HG03196 (cell line): ENCODE measurements at regions not wholly inside any gene's neighbourhood (a gene's known extent, or its start where the extent isn't known, plus 50 kb on each side); places are given as distances from the start of the nearest gene placed in this dataset.

Experiments
- ATAC-seq: cut with Tn5 transposase; IDR thresholded peaks from one replicate; pipeline ENCODE4 v1.9.1; 2021; ENCODE audit not compliant: unreplicated experiment

DNA sequence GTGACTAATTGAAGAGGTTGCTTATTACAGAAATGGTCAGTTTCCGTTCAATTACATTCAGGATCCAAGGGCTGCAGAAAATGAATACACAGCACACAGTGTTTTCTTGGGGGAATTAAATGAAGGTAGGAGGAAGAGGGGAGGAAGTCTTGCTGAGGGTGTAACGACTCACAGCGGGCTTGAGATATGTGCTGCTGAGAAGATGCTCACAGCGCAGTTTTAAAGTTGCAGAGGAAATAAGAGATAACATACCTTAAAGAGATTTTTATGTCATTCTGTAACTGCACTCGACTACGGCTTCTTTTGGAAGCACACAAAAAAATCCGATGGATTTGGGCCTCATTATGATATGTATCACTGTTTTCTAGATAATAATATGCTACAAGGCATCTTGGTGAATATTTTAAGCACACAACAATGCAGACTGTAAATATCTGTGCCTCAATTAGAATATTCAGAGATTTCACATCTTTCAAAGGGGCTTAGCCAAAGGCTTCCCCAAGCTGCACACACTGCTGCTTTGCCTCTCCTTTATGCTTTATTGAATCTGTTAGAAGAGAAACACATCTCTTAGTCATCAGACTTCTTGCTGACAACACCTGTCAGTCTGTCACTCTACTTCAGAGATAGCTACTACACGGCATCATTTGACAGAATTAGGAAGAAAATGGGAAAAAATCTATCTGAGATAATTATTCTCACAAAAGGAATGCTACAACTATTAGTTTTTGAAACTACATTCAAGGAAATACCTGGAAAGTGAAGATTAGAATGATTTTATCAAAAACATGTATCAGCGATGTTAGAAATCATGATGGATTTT lies 773.2 kb downstream of the OTOL1 start:
- ATAC-seq: no peak

GRCh38 chr3:162274070-162274469 lies 777.5 kb downstream of the OTOL1 start:
- no peak for ATAC-seq

DNA sequence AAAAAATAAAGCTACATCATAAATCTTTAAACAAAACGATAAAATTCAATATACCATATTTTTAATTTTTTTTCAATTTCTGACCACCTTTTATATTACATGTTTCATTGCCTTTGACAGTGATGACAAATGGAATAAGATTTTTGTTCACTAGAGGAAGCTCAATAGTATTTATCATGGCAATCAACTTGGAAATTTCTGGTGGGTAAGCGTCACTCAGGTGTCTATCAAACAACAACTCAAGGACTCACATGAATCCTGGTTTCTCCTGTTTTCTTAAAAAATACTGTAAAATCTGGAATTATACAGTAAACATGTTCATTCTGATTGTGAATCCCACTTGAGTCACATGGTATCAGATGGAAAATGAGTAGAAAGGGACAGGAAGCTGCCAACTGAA lies 782.2 kb downstream of the OTOL1 start:
- ATAC-seq: no peak

- ATAC-seq: no peak
These were observed 788.7 kb downstream of the OTOL1 start for GRCh38 chr3:162285259-162285658.

DNA sequence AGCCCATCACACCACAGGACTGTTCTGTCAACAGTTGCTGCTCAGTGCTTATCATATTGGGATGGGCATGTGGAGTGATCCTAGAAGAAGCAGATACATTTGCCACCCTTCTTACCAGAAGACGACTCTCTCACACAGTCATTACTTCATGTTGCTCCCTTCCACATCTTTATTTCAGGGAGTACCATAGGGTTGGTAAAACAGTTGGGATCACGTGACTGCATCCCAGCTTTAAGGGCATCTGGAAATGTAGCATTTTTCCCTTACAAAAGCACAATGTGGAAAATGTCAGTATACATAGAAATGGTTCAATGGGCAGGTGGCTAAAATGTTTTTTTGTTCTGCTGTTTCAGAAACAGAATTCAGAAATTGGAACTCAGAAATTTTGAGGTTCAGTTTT lies 791.0 kb downstream of the OTOL1 start:
- ATAC-seq: no peak

- no peak for ATAC-seq
These were observed 795.8 kb downstream of the OTOL1 start for GRCh38 chr3:162292409-162292808.

DNA sequence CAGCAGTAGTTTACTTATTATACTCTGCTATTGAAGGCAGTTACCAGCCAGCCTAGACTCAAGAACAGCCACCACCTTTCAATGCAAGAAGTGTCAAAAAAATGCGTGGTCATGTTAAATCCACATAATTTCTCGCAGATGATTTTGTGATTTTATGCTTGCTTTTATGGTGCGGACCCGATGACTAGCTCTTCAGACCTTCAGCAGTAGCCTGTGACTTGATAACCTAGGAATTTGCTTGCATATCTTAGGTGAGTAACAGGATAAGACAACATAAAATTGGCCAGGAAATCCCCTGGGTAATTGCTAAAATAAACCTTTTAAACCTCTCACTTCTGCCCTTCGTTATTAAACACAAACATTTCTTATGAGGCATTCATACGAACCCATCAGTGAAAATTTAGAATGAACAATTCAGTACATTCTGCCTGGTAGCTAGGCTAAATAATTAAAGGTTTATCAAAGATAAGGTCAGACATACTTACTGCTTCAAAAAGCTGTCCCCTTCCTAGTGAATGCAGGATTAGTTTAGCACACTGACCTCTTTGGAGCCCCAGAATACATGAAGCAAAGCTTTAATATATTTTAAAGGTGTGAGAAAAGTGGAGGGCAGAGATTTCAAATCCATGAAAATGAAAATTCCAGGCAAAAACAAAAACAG lies 798.8 kb downstream of the OTOL1 start:
- no peak for ATAC-seq

DNA sequence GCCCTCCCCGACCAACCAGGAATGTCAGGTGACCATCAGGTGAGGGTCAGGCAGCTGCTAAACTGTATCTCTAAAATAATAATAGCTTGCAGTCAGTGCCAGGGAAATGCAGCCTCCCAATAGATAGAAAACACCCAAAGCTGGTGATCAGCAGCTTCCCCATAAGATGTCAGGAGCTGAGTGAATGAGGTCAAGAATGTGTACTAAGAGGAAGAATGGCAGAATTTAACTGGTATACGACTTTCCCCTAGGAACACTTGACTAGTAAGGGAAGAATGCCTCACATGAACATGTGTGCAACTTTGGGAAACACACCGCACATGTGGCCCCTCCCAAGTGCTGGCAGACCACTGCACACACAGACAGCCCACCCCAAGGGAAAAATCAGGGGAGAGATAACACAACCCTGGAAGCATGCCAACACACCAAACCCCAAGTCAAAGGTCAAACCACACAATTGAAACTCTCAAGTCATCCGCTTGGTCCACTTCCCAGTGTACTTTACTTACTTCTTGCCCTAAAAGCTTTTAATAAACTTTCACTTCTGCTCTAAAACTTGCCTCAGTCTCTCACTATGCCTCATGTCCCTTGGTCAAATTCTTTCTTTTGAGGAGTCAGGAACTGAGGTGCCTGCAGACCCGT lies 806.5 kb downstream of the OTOL1 start:
- no peak for ATAC-seq

- ATAC-seq: no peak
These were observed 820.4 kb downstream of the OTOL1 start for GRCh38 chr3:162317046-162317445.

- no peak for ATAC-seq
These were observed 832.0 kb downstream of the OTOL1 start for GRCh38 chr3:162328649-162329048.

- ATAC-seq: no peak
These were observed 832.9 kb downstream of the OTOL1 start for GRCh38 chr3:162329514-162329913.

- ATAC-seq: no peak
These were observed 835.7 kb downstream of the OTOL1 start for GRCh38 chr3:162332344-162332743.

GRCh38 chr3:162334537-162334936 lies 837.9 kb downstream of the OTOL1 start:
- ATAC-seq: no peak

DNA sequence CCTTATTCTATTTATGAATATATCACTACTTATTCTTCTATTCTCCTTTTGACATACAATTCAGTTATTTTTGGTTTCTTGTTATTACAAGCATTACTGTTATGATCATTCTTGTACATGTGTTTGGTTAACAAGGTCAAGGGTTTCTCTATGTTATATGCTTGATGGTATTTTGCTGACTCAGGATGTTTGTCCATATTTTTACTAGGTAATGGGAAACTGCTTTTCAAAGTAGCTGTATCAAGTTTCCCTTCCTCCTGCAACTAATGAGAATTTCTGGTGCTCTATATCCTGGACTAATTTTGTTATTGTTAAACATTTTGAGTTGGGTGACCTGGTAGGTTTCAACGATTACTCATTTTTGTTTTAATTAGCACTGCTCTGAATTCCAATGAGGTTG lies 841.0 kb downstream of the OTOL1 start:
- no peak for ATAC-seq

- ATAC-seq: no peak
These were observed 841.9 kb downstream of the OTOL1 start for GRCh38 chr3:162338514-162338913.

GRCh38 chr3:162348912-162349311 lies 852.3 kb downstream of the OTOL1 start:
- ATAC-seq: no peak

GRCh38 chr3:162353414-162353813 lies 856.8 kb downstream of the OTOL1 start:
- ATAC-seq: no peak

DNA sequence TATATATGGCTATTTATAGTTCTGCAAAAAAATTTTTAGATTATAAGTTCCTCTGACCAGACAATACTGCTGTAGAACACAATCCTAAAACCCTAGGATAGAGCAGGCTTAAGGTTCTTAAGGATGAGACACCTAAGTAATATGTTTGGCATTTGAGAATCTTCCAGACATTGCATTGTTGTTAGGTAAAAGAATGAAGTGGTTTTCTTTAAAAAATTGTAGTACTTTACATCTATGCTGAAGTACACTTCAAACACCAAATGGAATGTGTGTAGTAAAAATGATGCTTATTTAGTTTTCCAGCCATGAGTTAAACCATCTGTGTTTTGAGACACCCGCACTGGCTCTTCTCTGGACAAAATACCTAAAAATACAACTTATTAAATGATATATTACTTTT lies 857.7 kb downstream of the OTOL1 start:
- ATAC-seq: no peak

- ATAC-seq: no peak
These were observed 868.6 kb downstream of the OTOL1 start for GRCh38 chr3:162365066-162365719.

DNA sequence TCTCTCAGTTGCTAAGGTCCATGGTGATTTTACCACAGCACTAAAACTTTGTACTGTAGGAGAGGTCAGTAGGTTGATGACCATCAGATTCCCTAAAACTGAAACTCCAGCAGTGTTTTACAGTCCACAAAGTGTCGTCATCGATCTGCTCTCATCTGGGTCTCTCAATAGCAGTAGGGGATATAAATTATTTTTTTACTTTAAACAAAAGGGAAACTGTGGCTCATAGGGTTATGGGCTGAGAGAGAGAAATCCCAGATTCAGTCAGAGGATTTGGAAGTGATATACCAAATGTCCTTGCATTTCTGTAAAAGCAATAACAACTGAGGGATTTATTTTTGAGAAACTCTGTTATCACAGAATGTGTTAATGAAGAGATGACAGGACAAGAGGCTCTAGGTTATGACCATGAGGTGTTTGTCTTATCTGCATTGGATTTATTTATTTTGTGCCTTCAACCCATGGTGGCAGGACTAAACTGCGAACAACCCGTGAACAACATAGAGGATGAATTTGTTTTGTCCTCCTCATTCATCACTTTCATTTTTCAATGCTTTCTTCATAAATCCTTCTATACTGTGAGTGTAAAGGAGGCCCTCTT lies 869.7 kb downstream of the OTOL1 start:
- ATAC-seq: no peak
